Lung microvascular endothelial cell (primary cell): ENCODE measurements at regions not wholly inside any gene's neighbourhood (a gene's known extent, or its start where the extent isn't known, plus 50 kb on each side); places are given as distances from the start of the nearest gene placed in this dataset.

Source experiments
- DNase-seq, 2 donors: peaks; one replicate each; pipeline versions ENCODE4 v3.0.0 to v3.0.0-alpha.2; 2010; ENCODE audit warnings: low read depth in 2 of 2

DNA sequence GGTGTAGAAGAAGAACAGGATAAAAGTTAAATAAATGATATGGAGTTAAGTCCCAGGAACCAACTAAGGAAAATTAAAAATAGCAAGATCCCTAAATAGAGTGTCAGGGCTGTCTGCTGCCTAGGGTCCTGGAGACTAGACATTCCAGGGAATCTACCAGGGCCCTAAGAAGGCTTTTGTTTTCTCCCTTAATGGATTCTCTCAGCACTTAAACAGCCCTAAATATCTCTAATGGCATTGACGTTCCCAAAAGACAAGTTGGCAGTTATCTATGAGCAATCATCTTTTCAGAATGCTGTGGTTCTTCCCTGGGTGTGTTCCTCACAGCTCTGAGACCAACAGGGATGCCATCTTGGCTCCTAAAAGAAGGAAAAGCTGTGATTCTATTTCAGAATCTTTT, 616.3 kb downstream of the EPHA4 start:
- DNase-seq, result no peak

DNA sequence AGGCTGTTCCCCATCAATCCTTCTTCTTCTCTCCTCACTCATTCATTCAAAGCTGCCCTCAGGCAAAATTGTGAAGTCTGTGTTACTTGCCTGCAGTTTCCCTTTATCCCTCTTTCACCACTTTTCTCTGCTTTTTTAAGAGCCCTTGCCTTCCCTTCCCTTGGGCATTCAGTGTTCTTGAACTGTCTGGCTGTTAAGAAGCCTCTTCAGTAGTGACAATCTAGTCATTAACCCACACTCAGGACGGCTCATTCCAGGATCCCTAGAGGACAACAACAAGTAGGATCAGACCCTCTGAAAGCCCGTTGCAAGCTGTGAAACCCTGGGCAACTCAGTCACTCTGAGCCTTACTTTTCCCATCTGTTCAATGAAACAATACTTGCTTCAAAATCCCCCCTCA, 615.7 kb downstream of the EPHA4 start:
- DNase-seq, result no peak

DNA sequence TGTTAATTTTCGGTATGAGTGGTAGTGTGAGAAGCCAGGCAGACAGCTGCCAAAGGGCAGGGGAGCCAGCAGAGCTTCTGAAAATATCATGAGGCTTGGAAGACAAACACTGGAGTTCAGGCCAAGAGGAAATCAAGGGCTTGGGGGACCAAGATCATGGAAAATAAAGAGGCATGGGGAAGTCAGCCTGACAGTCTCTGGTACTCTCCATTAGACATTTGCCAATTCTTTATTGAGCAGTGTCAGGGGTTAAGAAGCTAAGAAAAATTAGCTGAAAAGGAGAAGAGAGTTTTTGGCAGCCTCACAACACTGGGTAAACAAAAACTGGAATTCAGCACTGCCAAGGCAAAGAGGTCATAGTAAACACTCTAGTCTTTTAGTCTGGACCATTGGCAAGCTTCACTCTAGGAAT, 612.7 kb downstream of the EPHA4 start:
- no peak for DNase-seq

DNA sequence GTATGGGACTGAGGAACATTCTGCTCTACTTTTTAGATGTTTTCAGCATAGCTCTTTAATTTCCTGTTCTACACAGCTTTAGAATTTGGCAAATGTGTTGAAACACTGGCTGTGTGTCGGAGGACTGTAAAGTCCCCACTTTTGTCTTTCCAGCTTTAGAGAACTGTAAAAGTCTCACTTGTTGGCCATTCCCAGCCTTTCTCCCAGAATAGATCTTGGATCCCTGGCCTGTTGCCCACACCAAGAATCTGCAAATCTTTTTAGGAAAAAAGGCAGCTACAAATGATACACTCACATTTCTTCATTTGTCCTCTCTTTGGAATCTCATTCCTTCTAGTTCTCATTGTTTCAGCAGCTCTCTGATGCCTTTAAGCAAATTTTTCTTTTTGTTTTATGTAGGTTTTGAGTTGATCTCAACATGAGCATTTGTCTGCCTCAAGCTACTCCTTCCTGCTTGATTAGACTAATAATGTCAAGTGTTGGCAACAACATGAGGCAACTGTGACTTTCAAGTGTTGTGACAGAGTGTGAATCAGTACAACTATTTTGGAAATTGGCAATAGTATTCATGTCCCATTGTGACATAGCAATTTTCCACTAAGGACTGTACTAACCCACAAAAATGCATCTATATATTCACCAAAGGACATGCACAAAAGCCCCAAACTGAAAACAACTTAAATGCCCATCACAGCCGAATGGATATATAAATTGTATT, 610.8 kb downstream of the EPHA4 start:
- DNase-seq, result no peak

DNA sequence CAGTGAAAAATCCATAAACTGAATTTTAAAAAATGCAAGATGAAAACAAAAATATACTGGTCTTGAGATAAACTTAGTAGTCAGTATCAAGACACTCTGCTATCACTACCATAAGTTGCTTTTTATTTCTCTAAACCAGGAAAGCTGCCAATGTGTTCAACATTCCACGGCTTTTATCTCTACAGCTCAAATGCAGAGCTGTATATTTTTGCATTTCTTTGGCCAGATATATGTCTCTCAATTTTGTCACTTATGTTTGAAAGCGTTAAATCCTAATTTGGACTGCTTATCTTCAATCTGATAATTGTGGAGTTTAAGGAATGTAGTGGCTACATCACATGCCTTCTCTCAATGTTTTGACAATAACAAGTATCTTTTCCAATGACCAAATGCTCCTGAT, 609.5 kb downstream of the EPHA4 start:
- no peak for DNase-seq

DNA sequence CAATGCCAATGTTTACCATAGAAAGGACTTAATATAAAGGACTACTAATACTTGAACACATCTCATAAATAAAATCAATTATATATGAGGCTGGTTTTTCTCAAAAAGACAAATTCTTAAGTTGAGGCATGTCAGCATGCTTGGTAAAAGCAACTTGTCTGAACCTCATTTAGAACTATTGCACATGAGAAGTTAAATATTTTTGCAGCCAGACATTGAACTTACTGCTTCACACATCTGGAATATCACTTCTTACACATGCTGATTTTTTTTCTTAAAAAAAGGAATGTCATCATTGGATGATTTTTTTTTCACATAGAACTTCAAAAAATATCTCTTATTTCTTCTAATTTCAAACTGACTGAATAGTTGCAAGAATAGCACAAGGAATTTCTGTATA, 609.0 kb downstream of the EPHA4 start:
- DNase-seq, result no peak

DNA sequence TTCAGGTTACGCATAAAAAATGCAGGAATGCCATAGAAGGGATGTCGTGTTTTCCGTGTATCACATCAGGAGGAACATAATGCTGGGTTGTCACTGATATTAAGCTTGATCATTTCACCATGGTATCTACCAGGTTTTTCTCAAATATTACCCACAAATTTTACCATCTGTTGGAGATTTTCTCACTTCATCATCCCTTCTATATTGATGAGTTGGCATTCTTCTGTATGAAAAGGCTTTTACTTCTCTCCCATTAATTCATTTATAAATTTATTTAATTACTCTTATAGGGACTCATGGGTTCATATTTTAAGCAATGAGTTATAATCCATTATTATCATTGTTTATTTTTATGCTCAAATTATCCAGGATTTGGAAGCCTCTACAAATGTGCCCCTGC, 608.2 kb downstream of the EPHA4 start:
- no peak for DNase-seq

DNA sequence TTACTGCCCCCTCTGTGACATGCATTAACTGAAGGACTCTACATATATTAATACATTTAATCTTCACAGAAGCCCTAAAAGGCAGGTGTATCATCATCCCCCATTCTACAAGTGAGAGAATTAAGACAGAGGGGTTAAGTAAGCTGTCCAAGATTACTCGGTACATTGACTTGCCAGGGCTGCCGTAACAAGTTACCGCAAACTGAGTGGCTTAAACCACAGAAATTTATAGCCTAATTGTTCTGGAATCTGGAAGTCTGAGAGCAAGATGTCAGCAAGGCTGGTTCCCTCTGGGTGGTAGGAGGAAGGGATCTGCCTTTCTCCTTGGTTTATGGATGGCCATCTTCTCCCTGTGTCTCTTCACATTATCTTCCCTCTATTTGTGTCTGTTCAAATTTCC, 605.5 kb downstream of the EPHA4 start:
- DNase-seq, result no peak

DNA sequence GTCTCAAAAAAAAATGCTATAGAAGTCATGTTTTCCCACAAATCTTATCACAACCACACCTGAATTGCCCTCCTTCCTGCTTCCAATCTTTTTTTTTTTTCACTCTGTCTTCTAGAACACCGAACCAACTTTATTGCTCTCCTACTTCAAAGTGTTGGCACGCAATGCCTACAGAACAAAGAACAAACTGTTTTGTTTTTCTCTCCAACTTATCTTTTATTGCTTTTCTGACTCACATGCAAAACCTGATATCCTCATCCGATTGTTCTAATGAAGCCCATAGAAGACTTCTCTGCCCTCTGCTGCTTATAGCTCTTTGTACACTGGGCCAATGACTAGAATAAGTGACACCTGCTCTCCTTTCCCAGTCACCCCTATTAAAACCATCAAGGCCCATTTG, 602.8 kb downstream of the EPHA4 start:
- no peak for DNase-seq

DNA sequence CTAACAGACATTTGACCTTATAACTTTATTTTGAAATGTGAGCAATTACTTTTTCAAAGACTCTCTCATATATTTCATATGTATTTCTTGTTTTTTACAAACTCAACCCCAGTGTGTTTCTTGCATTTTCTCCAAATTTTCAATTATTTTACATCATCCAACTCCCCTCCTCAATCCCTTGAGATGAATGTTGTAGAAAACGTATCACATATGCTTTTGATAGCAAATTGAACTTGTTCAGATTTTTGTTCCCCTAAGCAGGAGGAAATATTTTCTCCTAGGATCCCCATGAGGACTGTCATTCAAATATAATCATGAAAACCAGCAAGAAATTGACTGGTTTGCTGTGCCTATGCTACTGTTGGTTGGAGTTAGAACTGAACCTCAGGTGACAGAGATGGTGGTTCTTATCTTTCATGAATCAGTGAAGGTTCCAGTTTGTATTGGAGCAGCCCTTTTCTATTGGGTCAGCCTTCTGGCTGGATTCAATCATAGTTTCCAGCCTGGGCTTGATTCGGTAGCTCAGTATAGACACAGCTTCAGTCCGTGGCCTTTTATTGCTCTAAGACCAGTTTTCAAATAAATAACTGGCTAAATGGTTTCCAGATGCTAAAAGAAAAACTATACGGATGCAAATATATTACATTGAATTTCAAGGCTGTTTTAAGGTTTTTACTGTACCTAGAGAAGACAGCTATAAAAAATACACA, 591.0 kb downstream of the EPHA4 start:
- DNase-seq, result no peak

DNA sequence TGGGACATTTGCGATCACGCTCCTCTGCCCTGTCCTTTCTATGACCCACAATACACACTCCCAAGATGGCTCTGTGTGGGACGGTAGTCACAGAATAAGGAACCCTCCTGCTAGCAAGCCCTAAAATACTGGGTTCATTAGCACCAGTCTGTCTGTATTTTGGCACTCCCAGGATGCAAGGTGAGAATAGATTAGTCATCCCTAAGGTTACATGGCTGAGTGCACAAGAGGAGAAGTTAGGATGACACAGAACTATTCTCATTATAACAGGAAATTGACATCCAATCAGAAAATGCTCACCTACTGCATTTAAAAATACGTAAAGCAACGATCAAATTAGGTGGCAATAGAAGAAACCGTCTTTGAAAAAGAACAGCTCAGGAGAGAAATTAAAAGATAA, 590.2 kb downstream of the EPHA4 start:
- DNase-seq, result no peak

DNA sequence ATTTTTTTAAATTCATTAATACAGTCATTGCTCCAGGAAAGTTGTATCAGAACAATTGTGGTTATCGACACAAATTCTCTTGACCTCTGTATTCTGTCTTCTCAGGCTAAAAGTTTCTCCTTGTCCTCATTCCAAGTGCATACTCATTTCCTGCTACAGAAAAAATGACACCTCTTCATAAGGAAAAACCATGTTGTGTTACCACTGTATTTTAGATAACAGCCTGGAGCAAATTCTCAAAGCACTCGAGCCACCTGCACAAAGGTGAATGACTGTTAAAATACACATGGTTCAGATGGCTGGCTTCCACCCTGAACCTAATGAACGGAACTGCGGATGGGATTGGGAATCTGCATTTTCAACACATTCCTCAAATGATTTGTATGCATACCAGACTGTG, 586.5 kb downstream of the EPHA4 start:
- DNase-seq, result no peak

DNA sequence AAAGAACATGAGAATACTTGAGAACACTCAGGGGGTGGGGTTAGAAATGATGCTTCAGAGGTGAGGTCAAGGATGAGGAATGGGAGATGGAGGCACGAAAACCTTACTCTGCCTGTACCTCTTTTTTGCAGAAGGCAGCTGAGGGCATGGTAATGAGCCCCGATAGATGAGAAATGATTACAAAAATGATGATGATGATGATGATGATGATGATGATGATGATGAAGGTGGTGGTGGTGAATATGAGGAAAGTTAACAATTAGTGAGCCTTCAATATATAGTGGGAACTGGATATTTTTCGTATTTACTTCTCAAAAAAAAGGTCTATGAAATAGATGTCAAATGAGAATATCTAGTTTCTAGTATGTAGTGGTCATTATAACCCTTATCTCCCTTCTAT, 584.3 kb downstream of the EPHA4 start:
- no peak for DNase-seq

DNA sequence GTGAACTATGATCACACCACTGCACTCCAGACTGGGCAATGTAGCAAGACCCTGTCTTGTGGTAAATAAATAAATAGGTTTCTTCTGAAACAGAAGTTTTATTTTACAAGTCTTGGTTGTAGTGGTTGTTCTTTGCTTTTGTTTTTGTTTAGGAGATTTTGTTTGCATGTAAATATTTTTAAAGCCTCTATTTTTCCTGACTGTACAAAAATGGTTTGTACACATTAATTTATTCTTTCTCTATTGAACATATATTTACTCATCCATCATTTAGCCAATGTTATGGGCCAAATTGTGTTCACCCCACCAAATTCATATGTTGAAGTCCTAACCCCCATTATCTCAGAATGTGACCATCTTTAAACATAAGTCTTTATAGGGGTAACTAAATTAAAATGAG, 580.1 kb downstream of the EPHA4 start:
- no peak for DNase-seq

DNA sequence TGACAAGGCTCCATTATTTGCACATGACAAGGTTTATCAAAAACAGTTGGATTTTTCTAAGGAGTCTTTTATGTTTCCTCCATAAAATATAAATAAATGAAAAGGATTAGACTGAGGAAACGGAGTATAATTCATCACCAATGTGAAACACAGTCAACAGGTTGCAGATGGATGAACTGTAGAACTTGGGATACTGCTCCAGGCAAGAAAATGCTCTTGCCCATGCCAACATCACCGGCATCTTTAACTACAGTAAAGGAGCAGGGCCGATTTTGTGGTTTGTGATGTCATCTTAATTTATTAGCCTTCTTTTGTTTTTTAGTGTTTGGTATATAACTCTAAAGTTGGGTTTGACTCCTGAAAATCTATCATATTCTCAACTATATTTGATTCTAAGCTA, 577.3 kb downstream of the EPHA4 start:
- no peak for DNase-seq

DNA sequence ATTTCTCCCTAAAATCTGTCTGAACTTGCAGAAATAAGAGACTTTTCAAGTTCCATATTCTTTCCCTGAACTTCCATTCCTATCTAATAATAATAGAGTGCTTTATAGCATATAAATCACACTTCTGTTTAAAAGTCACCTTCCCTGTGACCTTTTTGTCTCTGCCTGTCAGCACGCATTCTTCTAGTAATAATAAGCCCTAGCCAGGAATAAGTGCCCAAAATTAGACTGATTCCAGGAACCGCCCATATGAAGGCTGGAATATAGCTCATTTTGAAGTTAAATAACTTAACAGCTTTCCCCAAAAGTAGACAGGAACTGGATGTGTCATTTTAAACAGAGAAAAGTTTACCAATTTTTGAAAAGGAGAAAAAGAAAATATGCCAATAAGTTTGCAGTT, 576.5 kb downstream of the EPHA4 start:
- no peak for DNase-seq

DNA sequence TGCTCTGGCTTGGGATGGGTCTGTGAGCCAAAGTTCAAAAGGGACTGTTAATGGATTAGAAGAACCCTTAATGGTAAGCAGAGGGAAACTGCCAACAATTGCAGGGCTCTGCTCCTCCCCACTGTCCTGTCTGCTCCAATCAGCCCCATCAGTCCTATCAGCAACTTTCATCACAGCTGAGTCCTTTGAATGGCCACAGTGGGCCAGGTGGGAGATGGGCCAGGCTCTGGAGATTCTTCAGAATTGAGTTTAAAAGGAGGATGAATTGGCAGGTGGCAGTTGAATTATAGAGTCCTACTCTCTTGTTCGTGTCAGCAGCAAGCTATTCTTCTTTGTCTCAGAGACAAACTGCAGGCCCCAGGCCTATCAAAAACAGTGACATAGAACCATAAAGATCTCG, 573.9 kb downstream of the EPHA4 start:
- DNase-seq, result no peak

DNA sequence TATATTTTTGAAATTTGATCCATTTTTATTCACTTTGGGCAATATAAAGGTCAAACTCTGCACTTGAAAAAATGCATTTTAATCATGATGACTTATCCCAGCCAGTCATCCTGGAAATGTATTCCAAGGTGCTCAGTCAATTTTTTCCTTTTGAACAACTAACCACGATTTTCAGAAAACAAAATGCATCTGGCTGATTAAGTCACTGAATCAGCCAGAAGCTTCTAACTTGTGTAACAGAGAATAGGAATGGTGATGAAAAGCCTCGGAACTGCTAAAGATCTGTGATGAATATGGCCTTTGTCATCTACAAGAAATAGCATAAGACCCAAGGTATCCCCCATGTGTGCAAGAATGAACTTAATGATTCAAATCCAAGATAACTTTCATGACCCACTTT, 572.7 kb downstream of the EPHA4 start:
- no peak for DNase-seq

DNA sequence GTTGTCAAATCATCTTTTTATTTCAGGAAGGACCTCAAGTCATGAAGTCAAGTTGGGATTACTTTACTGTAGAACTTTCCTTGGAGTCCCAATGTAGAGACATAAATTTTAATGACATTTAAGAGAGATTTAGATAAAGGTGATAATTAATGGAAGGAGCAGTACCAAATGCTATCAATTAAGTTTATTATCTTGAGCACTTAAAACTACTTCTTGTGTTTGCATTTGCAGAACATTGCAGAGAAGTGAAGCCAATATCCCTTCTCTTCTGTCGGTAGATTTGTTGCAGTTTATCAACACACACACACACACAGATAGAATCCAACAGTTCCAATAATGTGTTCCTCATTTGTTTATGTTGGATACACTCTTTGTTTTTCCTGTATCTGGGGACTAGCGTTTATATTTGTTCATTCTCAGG, 570.7 kb downstream of the EPHA4 start:
- DNase-seq, result no peak

DNA sequence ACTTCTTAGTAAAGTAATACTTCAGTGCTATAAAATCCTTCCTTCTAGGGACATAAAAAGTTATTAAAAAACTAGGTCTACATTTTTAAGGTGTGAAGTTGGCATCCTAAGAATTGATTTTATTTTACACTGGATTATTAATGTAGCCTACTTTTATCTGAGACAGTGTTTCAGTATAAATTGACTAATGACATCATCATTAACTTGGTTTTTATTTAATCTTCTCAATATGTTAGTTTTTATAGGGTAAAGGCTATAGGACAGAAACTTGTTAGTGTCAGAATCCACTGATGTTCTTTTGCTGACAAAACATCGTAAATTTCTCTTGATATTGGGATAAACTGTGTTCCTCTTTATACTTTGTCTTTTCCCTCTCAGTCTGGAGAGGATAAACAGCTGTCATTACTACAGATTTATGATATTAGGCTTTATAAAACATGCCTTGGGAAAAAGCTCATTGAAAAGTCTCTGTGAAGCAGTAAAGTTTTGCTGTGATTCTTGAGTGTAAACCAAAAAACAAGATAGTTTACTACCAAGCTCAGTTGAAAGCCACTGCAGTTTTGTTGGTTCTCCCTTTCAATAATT, 569.9 kb downstream of the EPHA4 start:
- DNase-seq, result no peak

DNA sequence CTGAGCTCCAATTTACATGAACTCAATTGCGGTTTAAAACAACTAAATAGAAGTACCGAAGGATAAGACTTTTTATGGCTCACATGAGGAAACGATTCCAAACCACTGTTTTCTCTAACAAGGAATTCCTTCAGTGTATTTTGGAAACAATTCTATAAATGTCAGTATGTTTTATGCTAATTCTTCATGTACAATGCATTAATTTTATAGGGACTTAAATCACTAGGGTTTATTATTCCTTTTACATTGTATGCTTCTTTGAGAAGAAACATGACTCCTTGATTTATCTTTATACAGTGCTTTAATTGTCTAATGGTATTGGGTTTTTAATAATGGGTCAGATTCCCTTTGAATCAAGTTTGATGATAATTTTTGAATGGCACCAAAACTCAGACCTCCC, 566.8 kb downstream of the EPHA4 start:
- no peak for DNase-seq

DNA sequence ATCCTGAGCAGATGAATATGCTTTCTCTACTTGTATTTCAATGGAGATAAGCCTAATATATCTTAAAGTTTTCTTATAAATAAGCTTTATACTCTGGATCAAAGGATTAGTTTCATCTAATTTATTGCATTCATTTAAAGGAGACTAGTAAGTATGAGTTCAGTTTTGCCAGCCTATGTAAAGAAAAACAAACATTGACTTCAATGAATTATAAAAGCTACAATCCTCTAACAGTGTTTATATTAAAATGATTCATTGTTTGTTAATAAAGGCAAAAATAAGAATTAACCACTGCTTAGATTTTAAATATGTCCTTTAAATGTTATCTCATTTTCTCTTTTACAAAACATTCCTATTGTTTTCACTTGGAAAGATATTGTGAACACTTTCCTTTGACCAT, 566.0 kb downstream of the EPHA4 start:
- no peak for DNase-seq

DNA sequence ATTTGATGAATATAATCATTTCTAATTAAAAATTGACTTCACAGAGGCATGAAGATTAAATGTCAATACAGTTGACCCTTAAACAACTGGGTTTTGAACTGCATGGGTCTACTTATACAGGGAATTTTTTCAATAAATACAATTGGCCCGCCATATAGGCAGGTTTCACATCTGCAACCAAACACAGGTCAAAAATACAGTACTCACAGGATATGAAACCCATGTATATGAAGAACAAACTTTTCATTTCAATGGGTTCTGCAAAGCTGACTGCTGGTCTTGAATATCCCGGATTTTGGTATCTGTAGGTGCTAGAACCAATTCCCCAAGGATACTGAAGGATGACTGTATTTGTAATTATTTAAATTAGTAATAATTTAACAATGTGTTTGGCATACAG, 555.6 kb downstream of the EPHA4 start:
- DNase-seq, result no peak
